Right lobe of liver (tissue), 6 donors: ENCODE measurements at regions not wholly inside any gene's neighbourhood (a gene's known extent, or its start where the extent isn't known, plus 50 kb on each side); places are given as distances from the start of the nearest gene placed in this dataset.

Source experiments
- ATAC-seq, 4 donors: fragments of 200-7000 bp; cut with Tn5 transposase; one replicate each; pipeline ENCODE4 v1.9.1; 2020; ENCODE audit warnings: mild to moderate bottlenecking in 4 of 4, moderate library complexity in 4 of 4
- DNase-seq, 3 donors: peaks; one replicate each; pipeline ENCODE4 v3.0.0-alpha.2; 2020
- H3K27ac ChIP-seq, 3 donors: fragments of 200-600 bp; one replicate each; pipeline ENCODE4 v1.8.0; 2022
- H3K27me3 ChIP-seq, 2 donors: fragments of 200-600 bp; one replicate each; pipeline ENCODE4 v1.8.0; 2022
- H3K36me3 ChIP-seq, 4 donors: fragments of 200-600 bp; sonication (generic) in 1 of 4; one replicate each; pipeline versions ENCODE4 v1.5.1 to v1.8.0; 2017 to 2022; ENCODE audit warnings: control low read depth in 1 of 4
- H3K4me1 ChIP-seq, 4 donors: fragments of 200-600 bp; sonication (generic) in 1 of 4; one replicate each; pipeline versions ENCODE4 v1.5.1 to v1.8.0; 2017 to 2022; ENCODE audit warnings: control low read depth in 1 of 4
- H3K4me3 ChIP-seq, 3 donors: fragments of 200-600 bp; one replicate each; pipeline ENCODE4 v1.8.0; 2022
- H3K9me3 ChIP-seq, 4 donors: fragments of 200-600 bp; sonication (generic) in 1 of 4; one replicate each; pipeline versions ENCODE4 v1.5.1 to v1.8.0; 2017 to 2022; ENCODE audit warnings: control low read depth in 1 of 4
- CTCF ChIP-seq, 4 donors: fragments of 200-600 bp in 3 of 4; fragments of 450-650 bp in 1 of 4; IDR thresholded peaks; one replicate each; pipeline versions ENCODE4 v1.5.1 to v1.8.0; 2016 to 2022; ENCODE audit warnings: antibody characterized with exemption in 4 of 4, mild to moderate bottlenecking in 2 of 4
- POLR2A ChIP-seq: fragments of 450-650 bp; IDR thresholded peaks from one replicate; pipeline ENCODE4 v1.6.1; 2017; ENCODE audit warnings: antibody characterized with exemption, mild to moderate bottlenecking
- WGBS: methylation state at CpG from one replicate; pipeline ENCODE4 v1.1.6; 2018; ENCODE audit warnings: low coverage, low lambda C conversion rate; ENCODE audit not compliant: insufficient coverage; ENCODE audit errors: missing lambda C conversion rate; 5-methylcytosine and 5-hydroxymethylcytosine counted together
- intact Hi-C, 2 donors: fragments of 100-400 bp; cut with DNase I; formaldehyde crosslinking; loops; one replicate each; pipeline versions ENCODE4 v1.11.2 to v1.14.1; 2022
- donor health status: DM: no; HTN: yes; CAD: no.
- donor health status: DM: no; HTN: no; CAD: no.
- donor health status: DM: no; HTN: no; CAD: no.
- donor health status: DM: no; HTN: yes; CAD: no.
- donor health status: DM: no; HTN: yes; CAD: no.

- TF ChIP-seq CTCF (IDR thresholded peaks at IDR 0.05) = no peak
- no peak for TF ChIP-seq POLR2A
- H3K36me3 ChIP-seq = no peaks in the 10 kb centered on the region
- H3K4me1 ChIP-seq = no peaks in the 10 kb centered on the region
- H3K27me3 ChIP-seq = no peaks in the 10 kb centered on the region
- WGBS = 45% methylated on average over 2 of the region's 3 CpGs
- no peak for DNase-seq
- H3K27ac ChIP-seq = no peak overlapping the region
- H3K9me3 ChIP-seq = no peaks in the 10 kb centered on the region
- no peak overlapping the region for H3K4me3 ChIP-seq
- intact Hi-C loops = no loop called here
- ATAC-seq = no peak
Observed at GRCh38 chr3:107919239-107919638, 171.6 kb downstream of the CD47 start.

- intact Hi-C loops = no loop called here
- no peaks in the 10 kb centered on the region for H3K36me3 ChIP-seq
- no peak overlapping the region for H3K4me3 ChIP-seq
- WGBS = 65% methylated on average over 6 of the region's 6 CpGs
- no peak for TF ChIP-seq CTCF (IDR thresholded peaks at IDR 0.05)
- no peak for TF ChIP-seq POLR2A
- H3K27me3 ChIP-seq = no peaks in the 10 kb centered on the region
- H3K4me1 ChIP-seq = no peaks in the 10 kb centered on the region
- H3K27ac ChIP-seq = no peak overlapping the region
- H3K9me3 ChIP-seq = no peaks in the 10 kb centered on the region
- no peak for DNase-seq
- ATAC-seq = no peak
Observed at GRCh38 chr3:107916171-107916570, 174.7 kb downstream of the CD47 start.

GRCh38 chr3:107915706-107916105 lies 175.1 kb downstream of the CD47 start:
- H3K4me3 ChIP-seq = no peak overlapping the region
- H3K27me3 ChIP-seq = no peaks in the 10 kb centered on the region
- 93% methylated on average over 1 of the region's 1 CpG for WGBS
- no peak for ATAC-seq
- H3K36me3 ChIP-seq = no peaks in the 10 kb centered on the region
- H3K27ac ChIP-seq = no peak overlapping the region
- no peaks in the 10 kb centered on the region for H3K9me3 ChIP-seq
- intact Hi-C loops = no loop called here
- H3K4me1 ChIP-seq = no peaks in the 10 kb centered on the region
- TF ChIP-seq CTCF (IDR thresholded peaks at IDR 0.05) (no peak), POLR2A (no peak)
- DNase-seq = no peak

GRCh38 chr3:107913701-107914100 lies 177.1 kb downstream of the CD47 start:
- Histone ChIP-seq H3K4me1 (no peaks in the 10 kb centered on the region), H3K36me3 (no peaks in the 10 kb centered on the region), H3K27me3 (no peaks in the 10 kb centered on the region), H3K4me3 (no peak overlapping the region), H3K9me3 (no peaks in the 10 kb centered on the region), H3K27ac (no peak overlapping the region)
- ATAC-seq (peak in 1 of 4 donors; percentile 53), DNase-seq (no peak)
- intact Hi-C loops = no loop called here
- no peak for TF ChIP-seq POLR2A
- no peak for TF ChIP-seq CTCF (IDR thresholded peaks at IDR 0.05)

GRCh38 chr3:107911337-107912000 lies 179.4 kb downstream of the CD47 start:
- Histone ChIP-seq H3K4me1 (no peaks in the 10 kb centered on the region), H3K27me3 (no peaks in the 10 kb centered on the region), H3K4me3 (no peak overlapping the region), H3K9me3 (no peaks in the 10 kb centered on the region), H3K27ac (no peak overlapping the region), H3K36me3 (no peaks in the 10 kb centered on the region)
- ATAC-seq (no peak), DNase-seq (no peak)
- 67% methylated on average over 3 of the region's 3 CpGs for WGBS
- intact Hi-C loops = no loop called here
- TF ChIP-seq POLR2A (no peak), CTCF (IDR thresholded peaks at IDR 0.05) (no peak)
